Sigmoid colon (tissue), 6 donors: ENCODE measurements at regions not wholly inside any gene's neighbourhood (a gene's known extent, or its start where the extent isn't known, plus 50 kb on each side); places are given as distances from the start of the nearest gene placed in this dataset.

ENCODE experiments used
- DNase-seq: peaks from one replicate; pipeline ENCODE4 v3.0.0-alpha.2; 2019
- H3K27ac ChIP-seq, 4 donors: fragments of 200-600 bp; sonication (generic); one replicate each; pipeline ENCODE4 v1.5.1; 2016 to 2019; ENCODE audit warnings: mild to moderate bottlenecking in 1 of 4
- H3K27me3 ChIP-seq, 3 donors: fragments of 200-600 bp; sonication (generic); one replicate each; pipeline ENCODE4 v1.5.1; 2019; ENCODE audit warnings: mild to moderate bottlenecking in 1 of 3
- H3K36me3 ChIP-seq, 4 donors: fragments of 200-600 bp; sonication (generic); one replicate each; pipeline ENCODE4 v1.5.1; 2016 to 2019
- H3K4me1 ChIP-seq, 4 donors: fragments of 200-600 bp; sonication (generic); one replicate each; pipeline ENCODE4 v1.5.1; 2017 to 2019
- H3K4me3 ChIP-seq, 4 donors: fragments of 200-600 bp; sonication (generic); one replicate each; pipeline ENCODE4 v1.5.1; 2017 to 2019; ENCODE audit warnings: mild to moderate bottlenecking in 2 of 4, moderate library complexity in 1 of 4
- H3K9me3 ChIP-seq, 4 donors: fragments of 200-600 bp in 3 of 4; sonication (generic) in 3 of 4; one replicate each; pipeline versions ENCODE4 v1.5.1 to v1.6.1; 2013 to 2019
- EP300 ChIP-seq, 4 donors: sonication (generic); formaldehyde crosslinking; IDR thresholded peaks; one replicate each; pipeline ENCODE4 v1.6.1; 2017; ENCODE audit warnings: antibody characterized with exemption in 4 of 4
- POLR2A ChIP-seq, 2 donors: fragments of 450-650 bp; IDR thresholded peaks; one replicate each; pipeline ENCODE4 v1.6.1; 2016; ENCODE audit warnings: antibody characterized with exemption in 2 of 2, mild to moderate bottlenecking in 2 of 2, moderate library complexity in 2 of 2
- POLR2AphosphoS5 ChIP-seq, 4 donors: sonication (generic); formaldehyde crosslinking; IDR thresholded peaks; one replicate each; pipeline ENCODE4 v1.6.1; 2017; ENCODE audit warnings: antibody characterized with exemption in 4 of 4
- WGBS, 2 donors: extraction: QIAGEN DNeasy Blood & Tissue Kit; methylation state at CpG; one replicate each; pipeline ENCODE4 v1.1.7; 2013; 5-methylcytosine and 5-hydroxymethylcytosine counted together
- intact Hi-C: fragments of 100-400 bp; cut with DNase I; formaldehyde crosslinking; loops from one replicate; pipeline ENCODE4 v1.15.1; 2023
- TF ChIP-seq, protein P1 (sequence below), 4 experiments: fragments of 450-650 bp in 3 of 4; fragments of 200-600 bp in 1 of 4; IDR thresholded peaks; one replicate each; pipeline ENCODE4 v1.5.1; 2016 to 2019; ENCODE audit warnings: antibody characterized with exemption in 4 of 4, mild to moderate bottlenecking in 3 of 4, moderate library complexity in 2 of 4
- donor health status: healthy with polysubstance abuse.
- donor health status: healthy.

DNA sequence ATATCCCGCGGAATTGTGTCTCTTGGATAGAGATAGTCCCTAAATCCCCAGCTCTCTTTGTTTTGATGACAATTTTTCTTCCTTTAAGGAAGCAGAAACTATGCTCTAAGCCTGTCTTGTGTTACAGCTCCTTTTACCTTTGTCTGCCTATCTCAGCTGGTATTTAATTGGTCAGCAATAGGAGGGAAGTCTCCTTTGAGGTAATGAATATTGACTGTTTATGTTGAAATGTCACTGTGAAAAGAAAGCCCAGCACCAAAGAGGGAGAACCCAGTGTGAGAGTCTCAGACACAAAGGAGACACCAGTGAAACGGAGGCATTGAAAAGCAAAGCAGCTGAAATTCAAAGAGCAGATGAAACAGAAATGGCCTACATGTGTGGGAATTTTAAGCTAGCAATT, 372.6 kb downstream of the NR2F2 start:
- no peaks in the 10 kb centered on the region for H3K9me3 ChIP-seq
- no peak for DNase-seq
- H3K4me3 ChIP-seq, result no peak overlapping the region
- intact Hi-C loops, result no loop called here
- no peak overlapping the region for H3K27ac ChIP-seq
- TF ChIP-seq, protein P1, sequence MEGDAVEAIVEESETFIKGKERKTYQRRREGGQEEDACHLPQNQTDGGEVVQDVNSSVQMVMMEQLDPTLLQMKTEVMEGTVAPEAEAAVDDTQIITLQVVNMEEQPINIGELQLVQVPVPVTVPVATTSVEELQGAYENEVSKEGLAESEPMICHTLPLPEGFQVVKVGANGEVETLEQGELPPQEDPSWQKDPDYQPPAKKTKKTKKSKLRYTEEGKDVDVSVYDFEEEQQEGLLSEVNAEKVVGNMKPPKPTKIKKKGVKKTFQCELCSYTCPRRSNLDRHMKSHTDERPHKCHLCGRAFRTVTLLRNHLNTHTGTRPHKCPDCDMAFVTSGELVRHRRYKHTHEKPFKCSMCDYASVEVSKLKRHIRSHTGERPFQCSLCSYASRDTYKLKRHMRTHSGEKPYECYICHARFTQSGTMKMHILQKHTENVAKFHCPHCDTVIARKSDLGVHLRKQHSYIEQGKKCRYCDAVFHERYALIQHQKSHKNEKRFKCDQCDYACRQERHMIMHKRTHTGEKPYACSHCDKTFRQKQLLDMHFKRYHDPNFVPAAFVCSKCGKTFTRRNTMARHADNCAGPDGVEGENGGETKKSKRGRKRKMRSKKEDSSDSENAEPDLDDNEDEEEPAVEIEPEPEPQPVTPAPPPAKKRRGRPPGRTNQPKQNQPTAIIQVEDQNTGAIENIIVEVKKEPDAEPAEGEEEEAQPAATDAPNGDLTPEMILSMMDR (IDR thresholded peaks at IDR 0.05), result no peak
- TF ChIP-seq POLR2AphosphoS5 (IDR thresholded peaks at IDR 0.05) (no peak), EP300 (IDR thresholded peaks at IDR 0.05) (no peak)
- H3K36me3 ChIP-seq, result no peaks in the 10 kb centered on the region
- H3K27me3 ChIP-seq, result peaks cover 0 to 62% (median 18%) of the 10 kb centered on the region in 3 donors
- H3K4me1 ChIP-seq, result no peaks in the 10 kb centered on the region
- WGBS, 2 donors, result 49 to 70% methylated on average over 3 of the region's 3 CpGs

DNA sequence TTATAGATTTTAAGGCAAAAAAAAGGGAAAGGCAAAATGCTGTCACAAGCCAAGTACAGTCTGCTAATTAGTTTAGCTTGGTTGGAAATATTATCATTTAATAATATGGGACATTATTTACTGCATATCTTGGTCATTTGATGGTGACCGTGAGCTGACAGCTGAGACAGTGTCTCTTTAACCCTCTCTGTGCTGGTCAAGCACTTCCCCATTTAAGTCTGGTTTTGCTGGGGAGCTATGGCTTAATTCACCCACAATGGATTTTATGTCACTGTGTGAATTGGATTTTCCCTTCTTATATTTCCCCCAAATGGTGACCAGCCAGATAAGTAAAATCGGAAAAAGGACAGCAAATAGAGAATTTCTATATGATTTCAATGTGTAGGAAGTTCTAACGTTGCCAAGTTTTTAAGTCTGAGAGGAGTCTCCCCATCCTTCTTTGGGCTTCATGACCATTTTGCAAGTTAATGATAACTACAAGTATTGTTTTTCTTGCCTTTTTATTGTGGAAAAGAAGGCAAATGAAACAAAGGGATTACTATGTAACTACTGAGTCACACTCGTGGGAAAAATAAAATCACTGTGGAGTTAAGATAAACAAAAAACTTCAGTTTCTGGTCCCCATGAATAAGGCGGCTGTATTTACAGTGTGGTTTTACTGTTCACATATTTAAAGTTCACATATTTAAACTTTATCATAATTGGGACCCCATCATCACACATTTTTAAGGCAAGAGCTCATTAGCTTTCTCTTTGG, 373.5 kb downstream of the NR2F2 start:
- Histone ChIP-seq H3K27me3 (peaks cover 0 to 62% (median 18%) of the 10 kb centered on the region in 3 donors), H3K4me3 (no peak overlapping the region), H3K4me1 (no peaks in the 10 kb centered on the region), H3K27ac (no peak overlapping the region), H3K9me3 (no peaks in the 10 kb centered on the region), H3K36me3 (no peaks in the 10 kb centered on the region)
- 37 to 55% methylated on average over 5 of the region's 5 CpGs for WGBS, 2 donors
- intact Hi-C loops, result no loop called here
- DNase-seq, result no peak
- no peak for TF ChIP-seq EP300 (IDR thresholded peaks at IDR 0.05)
- TF ChIP-seq POLR2A (IDR thresholded peaks at IDR 0.05), result no peak
- TF ChIP-seq POLR2AphosphoS5 (IDR thresholded peaks at IDR 0.05), result no peak
- TF ChIP-seq, protein P1 (IDR thresholded peaks at IDR 0.05), result no peak

DNA sequence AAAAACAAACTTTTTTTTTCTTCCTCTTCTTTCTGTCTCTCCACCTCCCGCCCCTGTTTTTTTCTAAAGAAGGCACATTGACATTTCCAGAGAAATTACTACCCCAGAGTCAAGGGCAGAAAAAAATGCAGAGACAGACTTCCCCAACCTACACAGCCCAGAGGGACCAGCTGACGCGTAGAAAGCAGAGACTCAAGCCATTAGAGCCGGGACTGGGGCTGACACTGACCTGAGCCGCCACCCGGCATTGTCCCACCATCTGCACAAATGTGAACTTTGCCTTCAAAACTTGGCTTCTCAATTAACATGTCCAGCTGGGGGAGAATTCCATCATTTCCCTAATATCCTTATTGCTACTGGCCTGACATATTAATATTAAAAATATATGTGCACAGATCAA, 385.6 kb downstream of the NR2F2 start:
- intact Hi-C loops, result no loop called here
- no peak for TF ChIP-seq POLR2A (IDR thresholded peaks at IDR 0.05)
- TF ChIP-seq POLR2AphosphoS5 (IDR thresholded peaks at IDR 0.05), result no peak
- TF ChIP-seq, protein P1 (IDR thresholded peaks at IDR 0.05), result no peak
- TF ChIP-seq EP300 (IDR thresholded peaks at IDR 0.05), result no peak
- H3K4me1 ChIP-seq, result no peaks in the 10 kb centered on the region
- no peaks in the 10 kb centered on the region for H3K27me3 ChIP-seq
- H3K27ac ChIP-seq, result no peak overlapping the region
- 58 to 68% methylated on average over 6 of the region's 6 CpGs for WGBS, 2 donors
- no peaks in the 10 kb centered on the region for H3K9me3 ChIP-seq
- no peak overlapping the region for H3K4me3 ChIP-seq
- DNase-seq, result no peak
- H3K36me3 ChIP-seq, result no peaks in the 10 kb centered on the region

DNA sequence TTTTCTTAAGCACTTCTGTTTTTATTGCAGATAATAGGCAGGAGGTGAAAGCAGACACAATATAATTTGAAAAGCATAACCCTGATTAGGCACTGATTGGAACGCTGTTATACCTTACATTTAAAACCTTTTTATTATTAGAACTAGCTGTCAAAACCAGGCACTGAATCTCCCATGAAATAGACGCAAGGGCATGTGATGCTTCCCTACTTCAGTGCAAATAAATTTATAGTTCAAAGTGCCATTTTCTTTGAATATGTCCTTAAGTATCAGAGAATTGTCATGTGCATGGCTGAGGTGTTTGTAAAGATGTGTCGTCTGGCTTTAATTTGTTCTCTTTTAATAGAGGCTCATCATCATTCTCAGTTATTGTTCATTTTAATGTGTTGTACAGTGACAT, 386.0 kb downstream of the NR2F2 start:
- no peak for DNase-seq
- no peaks in the 10 kb centered on the region for H3K27me3 ChIP-seq
- no peaks in the 10 kb centered on the region for H3K4me1 ChIP-seq
- intact Hi-C loops, result no loop called here
- no peak for TF ChIP-seq POLR2A (IDR thresholded peaks at IDR 0.05)
- TF ChIP-seq POLR2AphosphoS5 (IDR thresholded peaks at IDR 0.05), result no peak
- no peak for TF ChIP-seq EP300 (IDR thresholded peaks at IDR 0.05)
- TF ChIP-seq, protein P1 (IDR thresholded peaks at IDR 0.05), result no peak
- H3K27ac ChIP-seq, result no peak overlapping the region
- no peaks in the 10 kb centered on the region for H3K36me3 ChIP-seq
- WGBS, 2 donors, result 86 to 87% methylated on average over 3 of the region's 3 CpGs
- no peaks in the 10 kb centered on the region for H3K9me3 ChIP-seq
- no peak overlapping the region for H3K4me3 ChIP-seq

DNA sequence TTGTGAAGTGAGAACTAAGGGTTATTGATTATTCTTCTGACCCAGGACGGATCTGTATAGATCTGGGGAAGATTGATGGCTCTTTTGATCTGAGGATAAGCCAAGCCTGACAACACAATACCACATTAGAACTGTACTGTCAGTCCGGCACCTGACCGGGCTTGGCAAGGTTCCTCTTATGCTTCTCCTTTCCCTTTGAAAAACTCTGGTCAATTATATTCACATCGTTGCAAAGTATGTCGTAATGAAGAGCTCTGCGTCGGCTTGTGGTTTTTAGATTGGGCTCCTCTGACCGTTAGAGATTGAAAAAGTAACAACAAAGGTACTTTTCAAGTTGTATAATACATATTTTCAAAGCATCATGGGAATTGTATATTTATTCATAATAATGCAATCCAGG, 389.8 kb downstream of the NR2F2 start:
- DNase-seq, result no peak
- intact Hi-C loops, result no loop called here
- no peak overlapping the region for H3K4me3 ChIP-seq
- H3K27ac ChIP-seq, result no peak overlapping the region
- no peaks in the 10 kb centered on the region for H3K27me3 ChIP-seq
- 48 to 69% methylated on average over 8 of the region's 8 CpGs for WGBS, 2 donors
- no peaks in the 10 kb centered on the region for H3K4me1 ChIP-seq
- TF ChIP-seq POLR2AphosphoS5 (IDR thresholded peaks at IDR 0.05) (no peak), POLR2A (IDR thresholded peaks at IDR 0.05) (no peak), EP300 (IDR thresholded peaks at IDR 0.05) (no peak)
- TF ChIP-seq, protein P1 (IDR thresholded peaks at IDR 0.05), result no peak
- H3K9me3 ChIP-seq, result peaks cover 0 to 3% (median 0%) of the 10 kb centered on the region in 4 donors
- no peaks in the 10 kb centered on the region for H3K36me3 ChIP-seq
